NT2/D1 (cell line): ENCODE measurements at regions not wholly inside any gene's neighbourhood (a gene's known extent, or its start where the extent isn't known, plus 50 kb on each side); places are given as distances from the start of the nearest gene placed in this dataset.

ENCODE experiments used
- DNase-seq: peaks from one replicate; pipeline ENCODE4 v3.0.0-alpha.2; 2011; ENCODE audit warnings: low read depth, low spot score
- H3K27me3 ChIP-seq: 2 replicates; pipeline ENCODE4 v1.6.0; 2011; ENCODE audit warnings: mild to moderate bottlenecking; ENCODE audit not compliant: insufficient read length, insufficient read depth
- H3K36me3 ChIP-seq: 2 replicates; pipeline ENCODE4 v1.6.1; 2011; ENCODE audit warnings: mild to moderate bottlenecking, low read length, mixed read lengths; ENCODE audit not compliant: insufficient read depth, insufficient read length
- H3K4me1 ChIP-seq: 2 replicates; pipeline ENCODE4 v1.5.1; 2011; ENCODE audit not compliant: insufficient read depth, insufficient read length
- H3K4me3 ChIP-seq: 2 replicates; pipeline ENCODE4 v1.5.1; 2011; ENCODE audit warnings: low read depth; ENCODE audit not compliant: insufficient read length
- H3K9ac ChIP-seq: 2 replicates; pipeline ENCODE4 v1.6.0; 2011; ENCODE audit warnings: low read depth; ENCODE audit not compliant: insufficient read length
- H3K9me3 ChIP-seq: 2 replicates; pipeline ENCODE4 v1.5.1; 2011; ENCODE audit warnings: mild to moderate bottlenecking, low read length; ENCODE audit not compliant: insufficient read depth
- SUZ12 ChIP-seq: IDR thresholded peaks from 2 replicates; pipeline ENCODE4 v1.6.1; 2011; ENCODE audit not compliant: insufficient read length, insufficient read depth; ENCODE audit errors: extremely low read depth
- YY1 ChIP-seq: IDR thresholded peaks from 2 replicates; pipeline ENCODE4 v1.6.1; 2011; ENCODE audit not compliant: insufficient read length, insufficient read depth
- ZNF274 ChIP-seq: IDR thresholded peaks from 2 replicates; pipeline ENCODE4 v1.6.1; 2011; ENCODE audit warnings: mild to moderate bottlenecking, low read depth, low read length

- TF ChIP-seq ZNF274 (no peak), YY1 (no peak), SUZ12 (no peak)
- DNase-seq: no peak
- Histone ChIP-seq H3K27me3 (no peaks in the 10 kb centered on the region), H3K4me3 (no peak overlapping the region), H3K9ac (no peak overlapping the region), H3K9me3 (no peaks in the 10 kb centered on the region), H3K4me1 (peaks cover 21% of the 10 kb centered on the region), H3K36me3 (no peaks in the 10 kb centered on the region)
Observed at GRCh38 chr6:33961691-33962090, 157.9 kb upstream of the MLN start.

DNA sequence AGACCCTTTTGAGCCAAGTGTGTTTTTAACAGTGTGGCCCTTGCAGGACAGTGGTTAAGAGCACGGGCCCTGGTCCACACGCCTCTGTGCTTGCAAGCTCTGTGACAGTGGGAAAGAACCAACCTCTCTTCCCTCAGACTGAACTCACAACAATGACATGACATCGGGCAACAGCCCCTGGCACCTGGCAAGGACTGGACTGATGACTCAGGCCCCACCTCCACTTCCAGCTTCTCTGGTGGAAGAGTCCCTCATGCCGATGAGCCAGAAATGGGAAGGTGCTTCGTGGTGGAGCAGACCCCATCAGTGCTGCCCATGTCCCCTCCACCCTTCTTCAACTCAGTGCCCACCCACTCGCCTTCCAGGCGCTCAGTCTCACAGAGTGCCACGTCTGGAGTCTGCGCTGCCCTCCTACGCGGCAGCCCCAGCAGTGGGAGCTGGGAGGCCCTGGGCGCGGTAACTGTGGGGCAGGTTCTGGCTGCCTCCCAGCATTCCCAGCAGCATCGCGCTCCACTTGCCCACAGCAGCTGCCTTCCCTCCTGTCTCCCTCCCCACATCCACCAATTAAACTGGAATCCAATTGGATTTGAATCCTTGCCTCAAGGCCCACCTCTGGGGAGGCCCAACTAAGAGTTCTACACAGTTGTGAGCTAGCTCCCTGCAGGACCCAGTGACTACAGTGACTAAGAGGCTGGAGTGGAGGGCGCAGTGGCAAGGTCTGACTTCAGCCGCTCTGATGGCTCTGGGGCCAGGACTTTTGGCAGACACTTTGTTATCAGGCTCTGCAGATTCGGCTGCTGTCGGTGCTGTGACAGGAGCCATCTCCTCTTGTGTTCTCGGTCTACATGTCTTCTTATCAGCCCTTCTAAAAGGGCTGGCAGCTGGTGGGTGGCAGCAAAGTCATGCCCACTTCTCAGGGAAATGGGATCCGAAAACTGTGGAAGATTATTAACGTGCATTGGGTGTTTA is 156.8 kb upstream of the MLN start:
- no peak for DNase-seq
- peaks cover 21% of the 10 kb centered on the region for H3K4me1 ChIP-seq
- no peaks in the 10 kb centered on the region for H3K36me3 ChIP-seq
- H3K27me3 ChIP-seq: no peaks in the 10 kb centered on the region
- H3K9me3 ChIP-seq: no peaks in the 10 kb centered on the region
- no peak overlapping the region for H3K4me3 ChIP-seq
- no peak overlapping the region for H3K9ac ChIP-seq
- TF ChIP-seq YY1: no peak
- TF ChIP-seq ZNF274: no peak
- TF ChIP-seq SUZ12: no peak

GRCh38 chr6:33959661-33960344 is 156.0 kb upstream of the MLN start:
- Histone ChIP-seq H3K9ac (no peak overlapping the region), H3K4me3 (no peak overlapping the region), H3K27me3 (no peaks in the 10 kb centered on the region), H3K36me3 (no peaks in the 10 kb centered on the region), H3K9me3 (no peaks in the 10 kb centered on the region), H3K4me1 (peaks cover 21% of the 10 kb centered on the region)
- TF ChIP-seq ZNF274 (no peak), SUZ12 (no peak), YY1 (no peak)
- DNase-seq: no peak

GRCh38 chr6:33959329-33959651 is 155.5 kb upstream of the MLN start:
- TF ChIP-seq YY1: no peak
- TF ChIP-seq SUZ12: no peak
- TF ChIP-seq ZNF274: no peak
- no peaks in the 10 kb centered on the region for H3K9me3 ChIP-seq
- H3K27me3 ChIP-seq: no peaks in the 10 kb centered on the region
- H3K36me3 ChIP-seq: no peaks in the 10 kb centered on the region
- DNase-seq: no peak
- H3K4me3 ChIP-seq: no peak overlapping the region
- peaks cover 23% of the 10 kb centered on the region for H3K4me1 ChIP-seq
- no peak overlapping the region for H3K9ac ChIP-seq

DNA sequence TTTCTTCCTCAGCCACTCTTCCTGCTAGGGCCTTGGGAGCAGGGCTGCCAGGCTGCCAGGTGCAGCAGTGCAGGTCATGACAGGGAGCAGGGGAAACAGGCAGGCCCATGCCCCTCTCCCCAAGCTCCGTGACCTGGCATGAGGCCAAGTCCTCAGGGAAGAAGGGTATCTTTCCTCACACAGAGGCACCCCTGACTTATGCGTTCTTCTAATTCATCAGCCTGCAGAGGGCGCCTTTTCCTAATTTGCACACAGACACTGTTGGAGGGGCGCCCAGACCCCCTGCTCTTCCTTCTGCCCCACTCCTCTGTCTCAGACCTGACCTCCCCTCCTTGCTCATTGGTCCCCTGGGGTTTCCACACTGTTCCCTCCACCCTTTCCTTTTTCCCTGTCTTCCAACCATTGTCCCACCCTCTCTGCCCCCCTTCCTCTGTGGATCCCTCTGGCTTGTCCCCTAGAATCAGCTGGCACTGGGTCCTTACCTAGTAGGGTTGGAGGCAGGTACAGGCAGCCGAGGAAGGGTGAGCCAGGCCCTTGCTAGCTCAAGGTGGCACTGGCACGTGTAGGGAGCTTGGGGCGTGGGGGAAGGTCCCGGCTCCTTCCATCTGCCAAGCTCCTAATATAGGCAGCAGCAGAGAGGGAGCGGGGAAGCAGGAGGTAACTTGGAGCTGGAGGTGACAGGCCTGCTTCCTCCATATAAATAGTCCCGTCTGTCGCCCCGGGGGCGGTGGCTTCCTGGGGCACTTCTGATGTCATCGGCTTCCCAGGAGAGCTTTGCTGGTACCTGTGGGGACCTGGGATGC is 154.9 kb upstream of the MLN start:
- Histone ChIP-seq H3K4me3 (no peak overlapping the region), H3K27me3 (no peaks in the 10 kb centered on the region), H3K4me1 (peaks cover 24% of the 10 kb centered on the region), H3K9ac (no peak overlapping the region), H3K36me3 (no peaks in the 10 kb centered on the region), H3K9me3 (no peaks in the 10 kb centered on the region)
- TF ChIP-seq YY1 (no peak), SUZ12 (no peak), ZNF274 (no peak)
- no peak for DNase-seq

DNA sequence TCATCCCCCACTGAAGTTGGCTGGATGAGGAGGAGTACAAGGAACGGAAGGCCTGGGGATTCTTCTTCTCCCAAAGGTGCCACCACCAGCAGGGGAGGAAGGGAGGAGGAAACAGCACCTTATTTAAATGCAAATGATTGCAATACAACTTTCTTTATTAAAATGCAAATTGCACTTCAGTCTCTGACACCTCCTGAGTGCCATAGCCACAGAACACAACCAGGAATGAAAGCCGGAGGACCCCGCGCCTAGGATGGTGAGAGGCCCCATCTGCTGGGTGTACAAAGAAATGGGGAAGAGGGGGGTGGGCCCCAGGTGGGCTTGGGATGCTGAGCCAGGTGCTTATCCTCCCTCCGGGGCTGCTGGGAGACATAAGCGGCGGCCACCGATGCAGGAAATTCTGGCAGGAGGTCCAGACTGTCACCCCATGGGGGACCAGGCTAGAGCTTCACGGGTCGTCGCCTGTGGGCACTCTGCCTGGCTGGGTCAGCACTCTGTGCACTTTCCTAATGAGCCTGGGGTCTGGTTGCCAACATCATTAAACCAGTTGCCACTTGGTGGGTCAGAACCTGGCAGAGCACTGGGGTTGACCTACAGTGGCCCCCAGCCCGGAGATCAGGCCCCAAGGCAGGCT is 154.2 kb upstream of the MLN start:
- Histone ChIP-seq H3K27me3 (no peaks in the 10 kb centered on the region), H3K4me3 (no peak overlapping the region), H3K9me3 (no peaks in the 10 kb centered on the region), H3K4me1 (peaks cover 24% of the 10 kb centered on the region), H3K9ac (no peak overlapping the region), H3K36me3 (no peaks in the 10 kb centered on the region)
- TF ChIP-seq SUZ12: no peak
- no peak for TF ChIP-seq YY1
- no peak for TF ChIP-seq ZNF274
- no peak for DNase-seq
